Chondrocyte (in vitro differentiated cells): ENCODE measurements at regions not wholly inside any gene's neighbourhood (a gene's known extent, or its start where the extent isn't known, plus 50 kb on each side); places are given as distances from the start of the nearest gene placed in this dataset.

Source experiments
- DNase-seq: peaks from one replicate; pipeline ENCODE4 v3.0.0; 2021; ENCODE audit warnings: mixed read lengths, low spot score
- H3K27ac Mint-ChIP-seq: one replicate; pipeline ENCODE4 v1.8.0; 2021; ENCODE audit warnings: mild to moderate bottlenecking, moderate library complexity, mixed read lengths; ENCODE audit not compliant: unreplicated experiment
- H3K27me3 Mint-ChIP-seq: 2 replicates; pipeline ENCODE4 v1.8.0; 2021; ENCODE audit warnings: low read depth, mixed read lengths
- H3K36me3 Mint-ChIP-seq: 2 replicates; pipeline ENCODE4 v1.8.0; 2021; ENCODE audit warnings: low read depth, mixed read lengths
- H3K4me1 Mint-ChIP-seq: 2 replicates; pipeline ENCODE4 v1.8.0; 2021; ENCODE audit warnings: low read depth, mild to moderate bottlenecking, mixed read lengths
- H3K4me3 Mint-ChIP-seq: one replicate; pipeline ENCODE4 v1.8.0; 2021; ENCODE audit warnings: mild to moderate bottlenecking, moderate library complexity, mixed read lengths; ENCODE audit not compliant: unreplicated experiment
- H3K9me3 Mint-ChIP-seq: 2 replicates; pipeline ENCODE4 v1.8.0; 2021; ENCODE audit warnings: low read depth, mixed read lengths
- CTCF ChIP-seq: fragments of 200-600 bp; sonication (generic); IDR thresholded peaks from 2 replicates; pipeline ENCODE4 v1.5.0; 2021; ENCODE audit warnings: antibody characterized with exemption, mild to moderate bottlenecking, moderate library complexity

GRCh38 chr5:79878136-79878679 is 112.9 kb downstream of the MTX3 start:
- Mint-ChIP-seq H3K36me3 (no peaks in the 10 kb centered on the region), H3K4me3 (no peak overlapping the region), H3K9me3 (no peaks in the 10 kb centered on the region), H3K4me1 (peaks cover 35% of the 10 kb centered on the region), H3K27ac (no peak overlapping the region), H3K27me3 (peaks cover 12% of the 10 kb centered on the region)
- DNase-seq, result no peak
- TF ChIP-seq CTCF, result no peak

DNA sequence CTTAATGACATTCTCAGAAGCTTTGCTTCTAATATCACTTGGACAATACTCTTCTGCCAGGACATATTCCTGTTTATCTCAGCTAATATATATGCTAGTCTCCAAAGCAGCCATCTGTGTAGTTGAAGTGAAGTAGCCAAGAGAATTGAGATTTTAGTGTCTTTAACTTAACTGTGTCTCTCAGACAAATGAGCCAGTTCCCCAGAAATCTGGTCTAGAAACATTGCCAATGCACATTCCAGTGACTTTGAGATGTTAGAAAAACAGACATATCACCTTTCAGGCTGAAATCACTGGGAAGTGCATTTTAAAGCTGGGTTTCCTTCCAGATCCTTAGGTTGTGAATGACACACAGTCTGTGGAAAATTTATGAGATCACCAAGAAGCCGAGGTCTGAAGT is 114.6 kb downstream of the MTX3 start:
- Mint-ChIP-seq H3K27me3 (peaks cover 5% of the 10 kb centered on the region), H3K9me3 (no peaks in the 10 kb centered on the region), H3K36me3 (no peaks in the 10 kb centered on the region), H3K4me3 (no peak overlapping the region), H3K27ac (peak overlapping the region; percentile 73), H3K4me1 (peaks cover 44% of the 10 kb centered on the region)
- DNase-seq, result no peak
- no peak for TF ChIP-seq CTCF

DNA sequence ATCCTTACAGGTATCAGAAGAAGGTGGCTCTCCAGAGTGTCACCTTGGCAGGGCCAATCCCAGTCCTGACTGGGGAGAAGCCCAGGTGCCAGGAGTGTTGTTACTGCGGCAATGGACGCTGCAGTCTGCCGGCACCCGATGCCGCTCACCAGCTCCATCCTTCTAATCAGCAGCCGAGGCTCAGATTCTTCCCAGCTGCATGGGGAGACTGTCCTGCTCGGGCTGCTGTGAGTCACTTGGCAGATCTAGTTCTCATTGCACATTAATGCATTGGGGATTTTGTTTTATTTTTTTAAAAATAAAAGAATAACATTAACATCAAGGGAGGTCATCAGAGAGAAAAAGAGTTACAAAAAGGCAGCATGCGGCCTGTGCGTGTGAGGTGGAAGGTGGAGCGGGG is 115.8 kb downstream of the MTX3 start:
- Mint-ChIP-seq H3K36me3 (no peaks in the 10 kb centered on the region), H3K9me3 (no peaks in the 10 kb centered on the region), H3K27me3 (no peaks in the 10 kb centered on the region), H3K27ac (peak overlapping the region; percentile 76), H3K4me3 (peak overlapping the region; percentile 52), H3K4me1 (peaks cover 40% of the 10 kb centered on the region)
- no peak for DNase-seq
- TF ChIP-seq CTCF, result no peak

DNA sequence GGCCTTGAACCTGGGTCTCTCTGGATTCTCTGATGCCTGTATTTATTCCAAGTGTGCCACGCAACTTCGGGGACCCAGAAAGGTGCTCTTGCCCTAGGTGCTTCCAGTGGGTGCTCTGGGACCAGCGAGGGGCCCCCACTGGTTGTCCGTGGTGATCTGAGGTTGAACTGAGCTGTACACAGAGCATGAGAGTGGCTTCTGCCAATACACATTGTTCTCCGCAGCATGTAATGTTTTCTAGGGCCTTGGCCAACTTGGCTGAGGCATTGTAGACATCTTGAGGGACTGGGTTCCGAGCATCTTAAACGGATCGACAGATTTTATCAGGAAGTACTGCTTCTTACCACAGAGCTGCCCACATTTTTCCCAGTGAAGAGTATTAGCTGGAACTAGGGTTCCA is 117.9 kb downstream of the MTX3 start:
- Mint-ChIP-seq H3K4me3 (no peak overlapping the region), H3K9me3 (no peaks in the 10 kb centered on the region), H3K36me3 (peaks cover 1% of the 10 kb centered on the region), H3K27me3 (peaks cover 6% of the 10 kb centered on the region), H3K27ac (no peak overlapping the region), H3K4me1 (peaks cover 40% of the 10 kb centered on the region)
- no peak for TF ChIP-seq CTCF
- DNase-seq, result no peak

- Mint-ChIP-seq H3K4me3 (no peak overlapping the region), H3K27me3 (peaks cover 14% of the 10 kb centered on the region), H3K9me3 (no peaks in the 10 kb centered on the region), H3K27ac (no peak overlapping the region), H3K36me3 (peaks cover 1% of the 10 kb centered on the region), H3K4me1 (peaks cover 40% of the 10 kb centered on the region)
- DNase-seq, result no peak
- no peak for TF ChIP-seq CTCF
These were observed 118.8 kb downstream of the MTX3 start for GRCh38 chr5:79872291-79872690.
